ENCODE measurements at regions not wholly inside any gene's neighbourhood (a gene's known extent, or its start where the extent isn't known, plus 50 kb on each side); places are given as distances from the start of the nearest gene placed in this dataset.

GRCh38 chr9:522658-523057 lies 308.0 kb downstream of the DOCK8 start:
- TF ChIP-seq, protein P1, sequence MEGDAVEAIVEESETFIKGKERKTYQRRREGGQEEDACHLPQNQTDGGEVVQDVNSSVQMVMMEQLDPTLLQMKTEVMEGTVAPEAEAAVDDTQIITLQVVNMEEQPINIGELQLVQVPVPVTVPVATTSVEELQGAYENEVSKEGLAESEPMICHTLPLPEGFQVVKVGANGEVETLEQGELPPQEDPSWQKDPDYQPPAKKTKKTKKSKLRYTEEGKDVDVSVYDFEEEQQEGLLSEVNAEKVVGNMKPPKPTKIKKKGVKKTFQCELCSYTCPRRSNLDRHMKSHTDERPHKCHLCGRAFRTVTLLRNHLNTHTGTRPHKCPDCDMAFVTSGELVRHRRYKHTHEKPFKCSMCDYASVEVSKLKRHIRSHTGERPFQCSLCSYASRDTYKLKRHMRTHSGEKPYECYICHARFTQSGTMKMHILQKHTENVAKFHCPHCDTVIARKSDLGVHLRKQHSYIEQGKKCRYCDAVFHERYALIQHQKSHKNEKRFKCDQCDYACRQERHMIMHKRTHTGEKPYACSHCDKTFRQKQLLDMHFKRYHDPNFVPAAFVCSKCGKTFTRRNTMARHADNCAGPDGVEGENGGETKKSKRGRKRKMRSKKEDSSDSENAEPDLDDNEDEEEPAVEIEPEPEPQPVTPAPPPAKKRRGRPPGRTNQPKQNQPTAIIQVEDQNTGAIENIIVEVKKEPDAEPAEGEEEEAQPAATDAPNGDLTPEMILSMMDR (conservative IDR thresholded peaks at IDR 0.05; ENCODE audit: low read depth, low read length) = no peak
- TF ChIP-seq RAD21 (IDR thresholded peaks at IDR 0.05; ENCODE audit: low read length) = no peak
- no peak for TF ChIP-seq POLR2A (IDR thresholded peaks at IDR 0.05; ENCODE audit: low read depth, low read length)
- TF ChIP-seq BHLHE40 (IDR thresholded peaks at IDR 0.05; ENCODE audit: low read depth, low read length) = no peak
- no peak for TF ChIP-seq MAZ (IDR thresholded peaks at IDR 0.05; ENCODE audit: borderline replicate concordance, low read depth, low read length)
- no peak for TF ChIP-seq FOS (IDR thresholded peaks at IDR 0.05; ENCODE audit: low read depth, low read length)
- no peak for TF ChIP-seq RFX5 (IDR thresholded peaks at IDR 0.05; ENCODE audit: low read depth, low read length)
- TF ChIP-seq CEBPB (IDR thresholded peaks at IDR 0.05; ENCODE audit: low read depth, low read length) = no peak
- no peak for TF ChIP-seq RCOR1 (IDR thresholded peaks at IDR 0.05; ENCODE audit: insufficient replicate concordance, low read length)
- TF ChIP-seq MXI1 (IDR thresholded peaks at IDR 0.05; ENCODE audit: borderline replicate concordance, low read depth, low read length) = no peak
- no peak for TF ChIP-seq USF2 (IDR thresholded peaks at IDR 0.05; ENCODE audit: low read depth, low read length)
- no peak for TF ChIP-seq MAFK (IDR thresholded peaks at IDR 0.05; ENCODE audit: low read depth, low read length)
- no peak for TF ChIP-seq CHD1 (IDR thresholded peaks at IDR 0.05; ENCODE audit: low read depth, low read length)

All from IMR-90 (cell line).